IPS DF 6.9 (cell line): ENCODE measurements at regions not wholly inside any gene's neighbourhood (a gene's known extent, or its start where the extent isn't known, plus 50 kb on each side); places are given as distances from the start of the nearest gene placed in this dataset.

Source experiments
- DNase-seq: peaks from one replicate; pipeline ENCODE4 v3.0.0-alpha.2; 2013; ENCODE audit warnings: low read depth, low spot score
- H3K27ac ChIP-seq: one replicate; pipeline ENCODE4 v1.5.1; 2013; ENCODE audit warnings: low read length, control low read depth
- H3K27me3 ChIP-seq: 2 replicates; pipeline ENCODE4 v1.6.1; 2013; ENCODE audit warnings: mild to moderate bottlenecking, low read length; ENCODE audit not compliant: control insufficient read depth, insufficient read depth
- H3K36me3 ChIP-seq: 2 replicates; pipeline ENCODE4 v1.6.1; 2013; ENCODE audit warnings: low read length; ENCODE audit not compliant: control insufficient read depth, insufficient read depth
- H3K4me1 ChIP-seq: 2 replicates; pipeline ENCODE4 v1.6.1; 2013; ENCODE audit warnings: low read length; ENCODE audit not compliant: control insufficient read depth, insufficient read depth
- H3K4me3 ChIP-seq: 2 replicates; pipeline ENCODE4 v1.5.1; 2013; ENCODE audit warnings: mild to moderate bottlenecking, low read length
- H3K9me3 ChIP-seq: 2 replicates; pipeline ENCODE4 v1.6.1; 2013; ENCODE audit warnings: low read length, inconsistent platforms; ENCODE audit not compliant: control insufficient read depth, insufficient read depth
- WGBS: extraction: QIAGEN DNeasy Blood & Tissue Kit; methylation state at CpG from one replicate; pipeline ENCODE4 v1.1.7; 2013; ENCODE audit warnings: mixed read lengths, missing lambda C conversion rate; ENCODE audit not compliant: insufficient read length, insufficient coverage; 5-methylcytosine and 5-hydroxymethylcytosine counted together

DNA sequence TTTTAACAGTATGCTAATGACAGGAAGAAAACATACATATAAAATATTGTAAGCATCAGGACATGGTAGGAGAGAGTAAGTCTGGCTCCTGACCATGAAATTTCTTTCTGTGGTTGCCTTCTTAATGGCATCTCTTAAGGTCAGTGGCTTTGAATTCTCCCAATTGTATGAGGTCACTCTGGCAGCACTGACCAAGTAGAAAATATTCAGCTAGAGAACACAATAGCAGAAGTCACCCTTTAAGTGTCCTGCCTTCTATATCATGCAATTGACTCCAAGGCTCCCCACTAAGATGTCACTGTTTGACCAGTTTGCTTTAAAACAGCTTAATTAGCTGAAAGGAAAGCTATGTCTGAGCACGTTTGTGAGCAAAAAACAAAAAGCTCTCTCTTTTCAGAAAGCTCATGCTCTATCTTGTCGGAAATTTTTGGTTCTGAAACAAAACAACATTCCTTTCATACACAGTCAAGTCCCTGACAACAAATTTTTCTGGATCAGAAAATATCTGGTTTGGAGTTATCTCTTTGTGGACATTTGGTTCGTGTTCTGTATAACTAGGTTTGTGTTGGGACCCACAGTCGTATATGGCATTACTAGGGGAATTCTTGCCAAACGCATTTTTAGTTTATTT, 120.9 kb upstream of the IFNGR1 start:
- Histone ChIP-seq H3K27me3 (no peaks in the 10 kb centered on the region), H3K4me1 (no peaks in the 10 kb centered on the region), H3K9me3 (no peaks in the 10 kb centered on the region), H3K4me3 (no peak overlapping the region), H3K36me3 (no peaks in the 10 kb centered on the region), H3K27ac (no peak overlapping the region)
- no peak for DNase-seq
- WGBS: no CpG with 5 or more reads among the region's 5 CpGs

- no peak for DNase-seq
- H3K9me3 ChIP-seq: no peaks in the 10 kb centered on the region
- no peaks in the 10 kb centered on the region for H3K27me3 ChIP-seq
- H3K36me3 ChIP-seq: no peaks in the 10 kb centered on the region
- no peak overlapping the region for H3K27ac ChIP-seq
- H3K4me3 ChIP-seq: no peak overlapping the region
- H3K4me1 ChIP-seq: no peaks in the 10 kb centered on the region
- WGBS: no CpG with 5 or more reads among the region's 3 CpGs
Observed at GRCh38 chr6:137334884-137335283, 115.7 kb upstream of the IFNGR1 start.

DNA sequence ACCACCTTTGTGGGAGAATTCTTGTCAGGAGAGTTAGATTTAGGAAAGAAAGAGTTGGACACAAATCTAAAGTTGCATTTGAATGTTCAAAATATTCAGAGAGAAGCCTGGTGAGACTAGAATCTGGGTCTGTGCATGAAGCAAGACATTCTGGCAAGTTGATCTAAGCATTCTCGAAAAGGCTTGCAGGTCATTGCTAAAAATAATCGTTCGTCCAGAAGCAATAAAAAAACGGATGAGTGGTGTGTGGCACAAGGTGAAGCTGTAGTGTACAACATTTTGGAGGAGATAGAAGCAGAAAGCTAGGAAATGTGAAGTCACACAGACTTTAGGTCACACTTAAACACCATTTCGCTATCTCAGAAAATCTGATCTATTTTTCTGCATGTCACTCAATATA, 114.9 kb upstream of the IFNGR1 start:
- no CpG with 5 or more reads among the region's 5 CpGs for WGBS
- DNase-seq: no peak

DNA sequence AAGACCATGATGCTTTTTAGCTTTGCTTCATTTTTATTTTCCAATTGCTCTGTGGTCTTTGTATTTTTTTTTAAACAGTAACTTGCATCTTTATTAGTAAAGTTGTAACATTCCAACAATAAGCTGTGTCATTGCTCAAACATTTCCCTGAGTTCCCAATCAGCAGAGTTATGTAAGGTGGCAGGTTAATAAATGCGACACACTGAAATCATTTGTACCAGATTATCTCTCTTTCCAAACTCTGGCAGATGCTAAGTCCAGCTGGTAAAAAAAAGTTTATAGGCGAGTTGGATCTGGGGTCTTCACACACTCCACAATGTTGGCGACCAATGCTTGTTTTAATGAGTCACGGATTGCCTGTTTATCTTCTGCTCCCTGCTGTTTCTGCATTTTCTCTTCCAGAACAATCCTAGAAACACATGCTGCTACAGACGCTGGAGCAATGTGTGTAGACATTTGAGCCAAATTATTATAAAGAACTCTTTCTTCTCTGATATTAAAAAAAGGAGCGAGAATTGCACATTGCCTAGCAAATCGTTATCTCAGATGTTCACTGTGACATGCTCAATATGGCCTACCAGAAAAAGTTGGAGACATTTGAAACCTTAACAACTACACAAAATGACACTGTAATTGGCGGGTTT, 113.6 kb upstream of the IFNGR1 start:
- H3K9me3 ChIP-seq: no peaks in the 10 kb centered on the region
- H3K36me3 ChIP-seq: no peaks in the 10 kb centered on the region
- no peaks in the 10 kb centered on the region for H3K4me1 ChIP-seq
- H3K27me3 ChIP-seq: no peaks in the 10 kb centered on the region
- no peak overlapping the region for H3K4me3 ChIP-seq
- no peak overlapping the region for H3K27ac ChIP-seq
- no CpG with 5 or more reads among the region's 8 CpGs for WGBS
- DNase-seq: no peak

More for the DNA sequence above, 114.9 kb upstream of the IFNGR1 start:
- no peaks in the 10 kb centered on the region for H3K27me3 ChIP-seq
- H3K36me3 ChIP-seq: no peaks in the 10 kb centered on the region
- H3K4me1 ChIP-seq: no peaks in the 10 kb centered on the region
- H3K9me3 ChIP-seq: no peaks in the 10 kb centered on the region
- no peak overlapping the region for H3K4me3 ChIP-seq
- no peak overlapping the region for H3K27ac ChIP-seq

DNA sequence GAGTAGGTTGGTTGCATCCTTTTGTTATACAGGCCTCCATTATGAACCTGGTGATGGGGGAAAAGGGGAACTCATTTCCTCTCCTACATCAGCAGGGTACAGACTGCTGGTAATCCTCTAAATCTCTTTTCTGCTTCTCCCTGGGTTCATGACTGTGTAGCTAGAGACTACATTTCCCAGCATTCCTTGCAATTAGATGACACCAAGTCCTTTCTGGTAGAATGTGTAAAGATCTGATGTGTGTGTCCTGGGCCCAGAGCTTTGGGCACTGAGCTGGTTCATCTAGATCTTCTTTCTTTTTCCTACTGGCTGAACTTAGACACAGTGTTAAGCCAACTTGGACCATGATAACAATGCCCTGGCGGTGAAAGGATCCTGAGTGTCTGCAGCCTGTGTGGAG, 104.7 kb upstream of the IFNGR1 start:
- Histone ChIP-seq H3K36me3 (no peaks in the 10 kb centered on the region), H3K9me3 (no peaks in the 10 kb centered on the region), H3K4me1 (no peaks in the 10 kb centered on the region), H3K27ac (no peak overlapping the region), H3K4me3 (no peak overlapping the region), H3K27me3 (no peaks in the 10 kb centered on the region)
- WGBS: no CpG with 5 or more reads among the region's 1 CpG
- no peak for DNase-seq

- H3K4me3 ChIP-seq: no peak overlapping the region
- no peak overlapping the region for H3K27ac ChIP-seq
- no peaks in the 10 kb centered on the region for H3K9me3 ChIP-seq
- DNase-seq: no peak
- H3K27me3 ChIP-seq: no peaks in the 10 kb centered on the region
- no CpG with 5 or more reads among the region's 9 CpGs for WGBS
- no peaks in the 10 kb centered on the region for H3K36me3 ChIP-seq
- no peaks in the 10 kb centered on the region for H3K4me1 ChIP-seq
Observed at GRCh38 chr6:137320271-137320670, 101.1 kb upstream of the IFNGR1 start.

GRCh38 chr6:137316626-137317025, 97.4 kb upstream of the IFNGR1 start:
- Histone ChIP-seq H3K36me3 (no peaks in the 10 kb centered on the region), H3K4me3 (no peak overlapping the region), H3K27ac (no peak overlapping the region), H3K27me3 (no peaks in the 10 kb centered on the region), H3K4me1 (no peaks in the 10 kb centered on the region), H3K9me3 (no peaks in the 10 kb centered on the region)
- DNase-seq: no peak

GRCh38 chr6:137315081-137315480, 95.9 kb upstream of the IFNGR1 start:
- no peaks in the 10 kb centered on the region for H3K9me3 ChIP-seq
- H3K27ac ChIP-seq: no peak overlapping the region
- H3K36me3 ChIP-seq: no peaks in the 10 kb centered on the region
- H3K4me1 ChIP-seq: no peaks in the 10 kb centered on the region
- no peak for DNase-seq
- H3K4me3 ChIP-seq: no peak overlapping the region
- no peaks in the 10 kb centered on the region for H3K27me3 ChIP-seq
- no CpG with 5 or more reads among the region's 5 CpGs for WGBS

GRCh38 chr6:137313928-137314855, 95.0 kb upstream of the IFNGR1 start:
- H3K4me1 ChIP-seq: no peaks in the 10 kb centered on the region
- peak; percentile 29 for DNase-seq
- H3K27me3 ChIP-seq: no peaks in the 10 kb centered on the region
- no peak overlapping the region for H3K27ac ChIP-seq
- no peaks in the 10 kb centered on the region for H3K36me3 ChIP-seq
- H3K9me3 ChIP-seq: no peaks in the 10 kb centered on the region
- H3K4me3 ChIP-seq: no peak overlapping the region
- 100% methylated on average over 1 of the region's 11 CpGs for WGBS

GRCh38 chr6:137313211-137313610, 94.0 kb upstream of the IFNGR1 start:
- Histone ChIP-seq H3K36me3 (no peaks in the 10 kb centered on the region), H3K27ac (no peak overlapping the region), H3K4me1 (no peaks in the 10 kb centered on the region), H3K4me3 (no peak overlapping the region), H3K27me3 (no peaks in the 10 kb centered on the region), H3K9me3 (no peaks in the 10 kb centered on the region)
- WGBS: no CpG with 5 or more reads among the region's 1 CpG
- no peak for DNase-seq
